ENCODE measurements at regions not wholly inside any gene's neighbourhood (a gene's known extent, or its start where the extent isn't known, plus 50 kb on each side); places are given as distances from the start of the nearest gene placed in this dataset.
"Not testable (repeated sequence)": the region's sequence is repeated elsewhere in the genome, so short reads cannot be mapped to it uniquely, and the experiment has no call there.

DNA sequence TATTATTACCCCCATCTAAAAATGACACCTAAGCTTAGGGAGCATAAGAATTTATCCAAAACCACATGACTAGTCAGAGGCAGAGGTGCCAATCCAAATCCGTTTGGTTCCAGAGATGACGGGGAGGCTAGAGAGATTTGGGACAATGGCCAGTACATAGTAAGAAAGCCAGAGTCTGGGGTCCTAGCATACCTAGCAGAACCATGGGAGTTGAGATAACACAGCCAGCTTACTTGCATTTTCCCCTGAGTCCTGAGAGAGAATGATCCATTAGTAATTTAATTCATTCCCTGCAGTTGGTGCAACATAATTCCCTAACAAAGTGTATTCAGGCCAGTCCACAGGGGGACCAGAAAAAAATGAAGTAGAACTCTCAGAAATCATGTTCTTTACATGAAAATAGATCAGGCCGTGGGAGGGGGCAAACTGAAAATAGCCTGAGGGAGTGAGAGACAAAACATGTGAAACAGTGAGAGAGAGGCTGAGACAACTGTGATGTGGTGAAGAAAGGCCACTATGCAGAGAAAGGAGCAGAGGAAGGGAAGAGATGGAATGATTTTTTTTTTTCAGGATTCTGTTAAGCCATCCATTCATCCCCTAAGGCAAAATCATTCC lies 243.3 kb downstream of the BRINP2 start:
- no peak for DNase-seq (ENCODE audit: extremely low spot score)
- ChIA-PET POLR2A (no interaction called here), CTCF (interaction anchor here (0.8 to 1.3 kb wide), 3 partner anchors 9 to 45 kb away, joined by 3 to 4 read pairs (median 3); no protein-coding TSS in a partner anchor)
- TF ChIP-seq, protein P1, sequence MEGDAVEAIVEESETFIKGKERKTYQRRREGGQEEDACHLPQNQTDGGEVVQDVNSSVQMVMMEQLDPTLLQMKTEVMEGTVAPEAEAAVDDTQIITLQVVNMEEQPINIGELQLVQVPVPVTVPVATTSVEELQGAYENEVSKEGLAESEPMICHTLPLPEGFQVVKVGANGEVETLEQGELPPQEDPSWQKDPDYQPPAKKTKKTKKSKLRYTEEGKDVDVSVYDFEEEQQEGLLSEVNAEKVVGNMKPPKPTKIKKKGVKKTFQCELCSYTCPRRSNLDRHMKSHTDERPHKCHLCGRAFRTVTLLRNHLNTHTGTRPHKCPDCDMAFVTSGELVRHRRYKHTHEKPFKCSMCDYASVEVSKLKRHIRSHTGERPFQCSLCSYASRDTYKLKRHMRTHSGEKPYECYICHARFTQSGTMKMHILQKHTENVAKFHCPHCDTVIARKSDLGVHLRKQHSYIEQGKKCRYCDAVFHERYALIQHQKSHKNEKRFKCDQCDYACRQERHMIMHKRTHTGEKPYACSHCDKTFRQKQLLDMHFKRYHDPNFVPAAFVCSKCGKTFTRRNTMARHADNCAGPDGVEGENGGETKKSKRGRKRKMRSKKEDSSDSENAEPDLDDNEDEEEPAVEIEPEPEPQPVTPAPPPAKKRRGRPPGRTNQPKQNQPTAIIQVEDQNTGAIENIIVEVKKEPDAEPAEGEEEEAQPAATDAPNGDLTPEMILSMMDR (IDR thresholded peaks at IDR 0.05; ENCODE audit: control extremely low read depth, extremely low read depth, low read depth, missing control alignments): no peak

DNA sequence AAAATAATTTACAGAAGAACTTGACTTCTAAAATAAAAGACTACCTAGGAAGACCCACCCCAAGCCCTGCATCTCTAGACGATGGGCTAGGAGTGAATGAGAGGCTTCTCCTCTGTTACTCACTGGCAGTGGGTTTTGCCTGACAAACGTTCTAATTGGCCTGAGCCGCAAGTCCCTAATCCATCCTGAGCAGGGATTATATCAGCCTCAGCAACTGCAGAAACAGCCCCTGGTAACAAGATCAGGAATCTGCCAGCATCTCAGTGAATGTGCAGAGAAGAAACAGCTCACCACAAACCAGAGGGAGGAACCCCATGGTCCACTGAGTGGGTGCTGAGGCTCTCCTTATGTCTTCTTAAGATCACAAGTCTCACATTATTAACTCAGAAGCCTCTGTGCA lies 240.6 kb downstream of the BRINP2 start:
- TF ChIP-seq, protein P1 (IDR thresholded peaks at IDR 0.05; ENCODE audit: control extremely low read depth, extremely low read depth, low read depth, missing control alignments): no peak
- ChIA-PET POLR2A (no interaction called here), CTCF (no interaction called here)
- no peak for DNase-seq (ENCODE audit: extremely low spot score)

DNA sequence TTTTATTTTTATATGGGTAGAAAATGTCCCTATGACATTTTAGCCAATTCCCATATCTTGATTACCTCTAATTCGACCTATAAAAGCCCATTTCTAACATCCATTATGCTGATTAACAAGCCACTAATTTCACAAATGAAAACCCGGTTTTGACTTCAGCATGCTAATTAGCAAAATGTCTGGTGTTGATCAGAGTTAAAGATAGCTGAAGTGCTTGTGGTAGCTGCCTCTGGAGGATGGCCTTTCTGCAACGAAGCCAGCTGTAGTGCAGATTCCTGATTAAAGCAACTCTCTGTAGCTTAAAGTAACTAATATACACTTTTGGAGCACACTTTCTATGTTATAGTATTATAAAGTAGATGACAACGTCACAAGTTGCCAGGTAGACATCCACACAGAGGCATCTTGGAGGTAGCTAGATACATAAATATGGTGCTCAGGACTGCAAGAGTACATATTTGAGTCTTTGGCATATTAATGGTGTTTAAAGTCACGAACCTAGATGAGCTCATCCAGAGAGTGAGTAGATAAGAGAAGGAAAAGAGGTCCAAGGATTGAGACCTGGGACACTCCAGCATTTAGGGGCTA lies 239.5 kb downstream of the BRINP2 start:
- CTCF ChIA-PET: no interaction called here
- POLR2A ChIA-PET: no interaction called here
- TF ChIP-seq, protein P1 (IDR thresholded peaks at IDR 0.05; ENCODE audit: control extremely low read depth, extremely low read depth, low read depth, missing control alignments): no peak
- DNase-seq (ENCODE audit: extremely low spot score): no peak

DNA sequence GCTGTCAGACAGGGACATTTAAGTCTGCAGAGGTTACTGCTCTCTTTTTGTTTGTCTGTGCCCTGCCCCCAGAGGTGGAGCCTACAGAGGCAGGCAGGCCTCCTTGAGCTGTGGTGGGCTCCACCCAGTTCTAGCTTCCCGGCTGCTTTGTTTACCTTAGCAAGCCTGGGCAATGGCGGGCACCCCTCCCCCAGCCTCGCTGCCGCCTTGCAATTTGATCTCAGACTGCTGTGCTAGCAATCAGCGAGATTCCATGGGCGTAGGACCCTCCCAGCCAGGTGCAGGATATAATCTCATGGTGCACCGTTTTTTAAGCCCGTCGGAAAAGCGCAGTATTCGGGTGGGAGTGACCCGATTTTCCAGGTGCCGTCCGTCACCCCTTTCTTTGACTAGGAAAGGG lies 235.6 kb downstream of the BRINP2 start:
- DNase-seq (ENCODE audit: extremely low spot score); POLR2A ChIA-PET; CTCF ChIA-PET: not testable (repeated sequence)

DNA sequence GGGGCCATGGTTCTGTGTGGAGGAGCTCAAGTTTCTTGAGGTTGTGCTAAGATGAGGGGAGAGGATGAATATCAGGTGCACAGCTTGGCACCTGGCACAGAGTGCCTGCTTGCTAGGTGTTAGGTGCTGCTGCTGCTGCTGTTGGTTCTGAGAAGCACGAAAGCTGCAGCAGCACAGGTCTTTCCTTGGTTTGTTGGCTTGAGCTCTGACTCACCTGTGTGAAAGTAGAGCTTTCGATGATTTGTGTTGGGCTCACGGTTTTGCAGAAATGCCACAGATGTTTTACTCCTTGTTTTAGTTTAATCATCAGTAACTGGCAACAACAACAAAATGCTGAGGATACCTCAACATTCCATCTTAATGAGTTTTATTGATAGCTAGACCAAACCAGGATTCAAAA lies 221.6 kb downstream of the BRINP2 start:
- CTCF ChIA-PET: no interaction called here
- POLR2A ChIA-PET: no interaction called here
- DNase-seq (ENCODE audit: extremely low spot score): no peak
- TF ChIP-seq, protein P1 (IDR thresholded peaks at IDR 0.05; ENCODE audit: control extremely low read depth, extremely low read depth, low read depth, missing control alignments): no peak

DNA sequence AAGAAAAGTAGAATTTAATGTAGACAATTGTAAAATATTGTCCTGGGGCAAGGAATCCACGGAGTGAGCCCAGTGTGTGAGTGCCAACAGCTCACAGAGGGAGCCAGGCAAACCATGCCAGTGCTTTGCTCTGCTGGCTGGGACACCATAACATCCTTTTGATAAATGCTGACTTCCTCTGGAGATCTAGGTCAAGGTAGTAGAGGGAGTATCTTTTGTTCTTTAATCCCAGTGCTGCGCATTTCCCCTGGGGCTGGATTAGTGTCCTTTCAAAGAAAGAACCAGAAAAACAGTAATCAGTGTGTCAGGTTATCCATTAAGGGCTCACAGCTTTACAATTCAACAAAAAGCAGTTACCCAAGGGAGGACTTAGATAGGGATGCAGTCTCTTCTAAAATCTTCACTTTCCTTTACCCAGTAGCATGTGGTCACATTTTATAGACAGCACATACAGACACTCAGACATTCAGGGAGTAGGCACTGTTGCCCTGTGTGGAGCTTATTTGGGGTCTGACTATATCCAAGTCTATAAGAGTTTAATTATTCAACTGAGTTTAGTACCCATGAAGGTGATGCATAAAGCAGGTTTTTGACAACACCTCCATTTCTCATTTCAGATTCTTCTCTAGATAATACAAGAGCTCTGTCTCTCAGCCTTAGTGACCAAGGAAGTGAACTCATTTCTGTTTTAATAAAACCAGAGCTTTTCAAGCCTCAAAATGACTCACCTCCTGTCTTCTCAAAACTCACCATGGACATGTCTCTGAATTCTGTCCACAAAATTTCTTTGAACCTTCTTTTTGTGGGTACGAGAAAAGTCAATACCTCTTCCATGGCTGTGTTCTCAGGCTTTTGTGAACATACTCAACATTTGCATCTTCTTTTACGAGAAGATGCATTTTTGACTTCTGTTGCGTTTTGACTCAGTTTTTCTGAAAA lies 215.3 kb downstream of the BRINP2 start:
- DNase-seq (ENCODE audit: extremely low spot score): no peak
- TF ChIP-seq, protein P1 (IDR thresholded peaks at IDR 0.05; ENCODE audit: control extremely low read depth, extremely low read depth, low read depth, missing control alignments): no peak
- ChIA-PET POLR2A (no interaction called here), CTCF (interaction anchor here (0.7 to 1.4 kb wide), 5 partner anchors 15 to 204 kb away, joined by 3 to 5 read pairs (median 3); no protein-coding TSS in a partner anchor)

DNA sequence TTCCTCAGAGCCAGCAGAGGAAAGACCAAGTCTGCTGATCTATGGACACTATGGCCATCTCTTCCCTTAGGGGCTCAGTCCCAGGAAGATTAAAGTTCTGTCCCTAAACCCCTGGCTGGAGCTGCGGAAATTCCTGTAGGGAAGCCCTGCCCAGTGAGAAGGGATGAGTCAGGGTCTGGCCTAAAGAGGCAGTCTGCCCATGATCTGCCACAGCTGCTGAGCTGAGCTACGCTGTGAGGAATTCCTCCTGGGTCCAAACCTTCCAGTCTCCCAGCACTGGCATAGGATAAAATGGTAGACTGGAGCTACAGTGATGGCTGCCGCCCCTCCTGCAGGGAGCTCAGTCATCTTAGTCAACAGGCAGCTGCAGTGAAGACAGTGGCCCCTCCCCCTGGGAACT lies 213.7 kb downstream of the BRINP2 start:
- CTCF ChIA-PET: no interaction called here
- POLR2A ChIA-PET: no interaction called here
- TF ChIP-seq, protein P1 (IDR thresholded peaks at IDR 0.05; ENCODE audit: control extremely low read depth, extremely low read depth, low read depth, missing control alignments): no peak
- no peak for DNase-seq (ENCODE audit: extremely low spot score)
